ENCODE measurements at regions not wholly inside any gene's neighbourhood (a gene's known extent, or its start where the extent isn't known, plus 50 kb on each side); places are given as distances from the start of the nearest gene placed in this dataset.

DNA sequence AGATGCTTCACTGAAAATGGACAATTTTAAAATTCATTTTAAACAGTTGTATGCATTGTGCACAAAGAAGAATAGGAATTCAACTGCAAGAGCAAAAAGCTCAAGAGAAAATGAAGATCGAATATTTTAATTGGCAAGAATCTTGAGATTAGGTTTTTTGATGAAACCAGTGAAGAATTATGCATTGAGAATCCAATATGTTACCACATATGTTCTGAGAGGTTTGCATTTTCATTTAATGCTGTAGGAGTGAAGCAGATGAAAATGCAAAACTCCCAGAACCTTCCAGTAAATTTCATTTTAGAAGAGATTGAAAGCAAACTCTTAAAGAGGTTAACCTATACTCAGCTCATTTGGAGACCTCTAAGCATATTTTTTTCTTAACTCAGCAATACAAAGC lies 298.0 kb downstream of the OLFM3 start:
- H3K27ac ChIP-seq (ENCODE audit: low read depth, low read length), result no peak overlapping the region
- H3K4me2 ChIP-seq (ENCODE audit: insufficient read depth, low read length), result no peak overlapping the region
- no peaks in the 10 kb centered on the region for H3K79me2 ChIP-seq (ENCODE audit: insufficient read depth, low read length)
- H4K20me1 ChIP-seq (ENCODE audit: insufficient read depth, low read length), result no peaks in the 10 kb centered on the region
- TF ChIP-seq CTCF (IDR thresholded peaks at IDR 0.05; ENCODE audit: extremely low read depth, low read depth, low read length), result no peak
- no peak overlapping the region for H3K4me3 ChIP-seq (ENCODE audit: insufficient read depth, low read length)
- H3K27me3 ChIP-seq (ENCODE audit: insufficient read depth, low read length), result no peaks in the 10 kb centered on the region
- H2AFZ ChIP-seq (ENCODE audit: low read length), result no peak overlapping the region
- H3K4me1 ChIP-seq (ENCODE audit: insufficient read depth, low read length), result no peaks in the 10 kb centered on the region
- no peak for DNase-seq (ENCODE audit: insufficient read length, low spot score, missing footprints)
- H3K9me3 ChIP-seq (ENCODE audit: low read depth, low read length), result no peaks in the 10 kb centered on the region
- H3K36me3 ChIP-seq (ENCODE audit: insufficient read depth, low read length), result no peaks in the 10 kb centered on the region

DNA sequence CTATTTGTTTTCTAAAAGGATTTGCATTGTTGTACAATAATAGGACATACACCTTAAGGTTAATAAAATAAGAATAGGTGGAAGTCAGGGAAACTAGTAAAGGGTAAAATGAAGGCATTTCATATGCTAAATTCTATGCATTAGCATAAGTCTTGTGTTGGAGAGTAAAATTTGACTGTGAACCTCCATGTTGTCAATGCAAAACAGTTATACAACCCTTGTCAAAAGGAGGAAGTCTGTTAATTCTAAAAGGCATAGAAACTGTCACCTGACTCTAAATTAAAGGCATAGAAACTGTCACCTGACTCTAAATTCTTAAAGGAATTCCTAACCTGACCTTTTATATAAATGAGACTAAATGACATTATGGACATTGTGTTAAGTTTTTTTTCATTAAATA lies 291.8 kb downstream of the OLFM3 start:
- no peak for TF ChIP-seq CTCF (IDR thresholded peaks at IDR 0.05; ENCODE audit: extremely low read depth, low read depth, low read length)
- Histone ChIP-seq H2AFZ (ENCODE audit: low read length) (no peak overlapping the region), H3K36me3 (ENCODE audit: insufficient read depth, low read length) (no peaks in the 10 kb centered on the region)

DNA sequence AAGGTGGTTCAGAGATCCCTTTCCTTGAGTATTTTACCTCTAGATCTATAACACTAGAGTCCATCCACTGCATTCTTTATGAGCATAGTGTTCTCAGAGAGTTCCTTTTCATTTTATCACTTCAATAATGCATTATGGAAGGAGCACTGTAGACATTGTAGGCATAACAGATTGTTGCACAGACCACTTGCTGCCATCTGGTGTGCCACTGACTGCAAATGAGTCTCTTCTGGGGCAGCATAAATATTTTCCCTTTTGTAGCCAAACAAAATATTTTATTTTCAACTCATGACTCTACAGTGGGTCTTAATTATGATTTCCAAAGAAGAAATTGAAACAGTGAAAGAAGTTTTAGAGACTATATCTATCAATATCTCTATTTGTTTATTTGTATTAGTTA lies 290.4 kb downstream of the OLFM3 start:
- TF ChIP-seq CTCF (IDR thresholded peaks at IDR 0.05; ENCODE audit: extremely low read depth, low read depth, low read length), result no peak
- Histone ChIP-seq H3K4me1 (ENCODE audit: insufficient read depth, low read length) (no peaks in the 10 kb centered on the region), H3K4me3 (ENCODE audit: insufficient read depth, low read length) (no peak overlapping the region), H3K4me2 (ENCODE audit: insufficient read depth, low read length) (no peak overlapping the region), H4K20me1 (ENCODE audit: insufficient read depth, low read length) (no peaks in the 10 kb centered on the region), H3K9me3 (ENCODE audit: low read depth, low read length) (no peaks in the 10 kb centered on the region), H3K27me3 (ENCODE audit: insufficient read depth, low read length) (no peaks in the 10 kb centered on the region), H2AFZ (ENCODE audit: low read length) (no peak overlapping the region), H3K27ac (ENCODE audit: low read depth, low read length) (no peak overlapping the region), H3K36me3 (ENCODE audit: insufficient read depth, low read length) (no peaks in the 10 kb centered on the region), H3K79me2 (ENCODE audit: insufficient read depth, low read length) (no peaks in the 10 kb centered on the region)
- DNase-seq (ENCODE audit: insufficient read length, low spot score, missing footprints), result no peak

More for the DNA sequence above, 291.8 kb downstream of the OLFM3 start:
- Histone ChIP-seq H3K4me2 (ENCODE audit: insufficient read depth, low read length) (no peak overlapping the region), H3K4me1 (ENCODE audit: insufficient read depth, low read length) (no peaks in the 10 kb centered on the region), H3K9me3 (ENCODE audit: low read depth, low read length) (no peaks in the 10 kb centered on the region), H4K20me1 (ENCODE audit: insufficient read depth, low read length) (no peaks in the 10 kb centered on the region), H3K27me3 (ENCODE audit: insufficient read depth, low read length) (no peaks in the 10 kb centered on the region), H3K27ac (ENCODE audit: low read depth, low read length) (no peak overlapping the region), H3K4me3 (ENCODE audit: insufficient read depth, low read length) (no peak overlapping the region), H3K79me2 (ENCODE audit: insufficient read depth, low read length) (no peaks in the 10 kb centered on the region)
- no peak for DNase-seq (ENCODE audit: insufficient read length, low spot score, missing footprints)

DNA sequence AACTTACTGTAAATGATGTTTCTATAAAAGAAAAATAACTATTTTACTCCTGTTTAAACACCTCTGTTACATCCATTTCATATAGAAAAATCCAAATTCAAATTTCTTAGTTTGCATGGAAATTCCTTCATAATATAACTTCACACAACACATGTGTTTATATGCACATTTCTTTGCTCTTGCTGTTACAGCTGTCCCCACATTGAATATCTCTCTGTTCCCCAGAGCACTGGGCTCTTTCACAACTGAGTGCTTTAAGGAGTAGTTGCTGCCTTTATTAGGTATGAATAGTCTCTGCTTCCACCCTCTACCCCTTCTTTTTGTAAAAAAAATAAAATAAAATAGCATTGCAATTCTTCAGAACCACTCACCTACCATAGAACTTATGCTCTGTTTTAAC lies 287.0 kb downstream of the OLFM3 start:
- no peak overlapping the region for H2AFZ ChIP-seq (ENCODE audit: low read length)
- H3K9me3 ChIP-seq (ENCODE audit: low read depth, low read length), result no peaks in the 10 kb centered on the region
- no peak for DNase-seq (ENCODE audit: insufficient read length, low spot score, missing footprints)
- no peaks in the 10 kb centered on the region for H3K27me3 ChIP-seq (ENCODE audit: insufficient read depth, low read length)
- H3K4me2 ChIP-seq (ENCODE audit: insufficient read depth, low read length), result no peak overlapping the region
- H3K36me3 ChIP-seq (ENCODE audit: insufficient read depth, low read length), result no peaks in the 10 kb centered on the region
- no peak overlapping the region for H3K27ac ChIP-seq (ENCODE audit: low read depth, low read length)
- no peaks in the 10 kb centered on the region for H3K79me2 ChIP-seq (ENCODE audit: insufficient read depth, low read length)
- H3K4me1 ChIP-seq (ENCODE audit: insufficient read depth, low read length), result no peaks in the 10 kb centered on the region
- TF ChIP-seq CTCF (IDR thresholded peaks at IDR 0.05; ENCODE audit: extremely low read depth, low read depth, low read length), result no peak
- H3K4me3 ChIP-seq (ENCODE audit: insufficient read depth, low read length), result no peak overlapping the region
- no peaks in the 10 kb centered on the region for H4K20me1 ChIP-seq (ENCODE audit: insufficient read depth, low read length)
